Psoas muscle (tissue), 7 donors: ENCODE measurements at regions not wholly inside any gene's neighbourhood (a gene's known extent, or its start where the extent isn't known, plus 50 kb on each side); places are given as distances from the start of the nearest gene placed in this dataset.

Experiments used
- ATAC-seq, 4 donors: fragments of 200-7000 bp; cut with Tn5 transposase; one replicate each; pipeline ENCODE4 v1.9.1; 2020; ENCODE audit warnings: moderate library complexity in 3 of 4, mild to moderate bottlenecking in 2 of 4
- DNase-seq, 2 donors: peaks; one replicate each; pipeline ENCODE4 v3.0.0-alpha.2; 2020
- H3K27ac ChIP-seq: fragments of 200-600 bp; one replicate; pipeline ENCODE4 v1.8.0; 2022
- H3K27me3 ChIP-seq, 3 donors: fragments of 200-600 bp in 1 of 3; one replicate each; pipeline versions ENCODE4 v1.6.1 to v1.8.0; 2013 to 2022; ENCODE audit warnings: low read length in 2 of 3, mild to moderate bottlenecking in 2 of 3, moderate library complexity in 1 of 3; ENCODE audit not compliant: insufficient read depth in 3 of 3
- H3K36me3 ChIP-seq, 2 donors: fragments of 200-600 bp in 1 of 2; one replicate each; pipeline versions ENCODE4 v1.6.1 to v1.8.0; 2013 to 2022; ENCODE audit warnings: low read depth in 1 of 2, mild to moderate bottlenecking in 1 of 2, moderate library complexity in 1 of 2; ENCODE audit not compliant: insufficient read depth in 1 of 2
- H3K4me1 ChIP-seq: fragments of 200-600 bp; one replicate; pipeline ENCODE4 v1.8.0; 2022
- H3K4me3 ChIP-seq: fragments of 200-600 bp; one replicate; pipeline ENCODE4 v1.8.0; 2022; ENCODE audit warnings: mild to moderate bottlenecking
- H3K9me3 ChIP-seq: fragments of 200-600 bp; one replicate; pipeline ENCODE4 v1.8.0; 2022
- WGBS, 3 donors: extraction: QIAGEN DNeasy Blood & Tissue Kit; methylation state at CpG; one replicate each; pipeline versions ENCODE4 v1.1.6 to v1.1.7; 2013; 5-methylcytosine and 5-hydroxymethylcytosine counted together
- intact Hi-C, 2 donors: fragments of 100-400 bp; cut with DNase I; formaldehyde crosslinking; loops; one replicate each; pipeline versions ENCODE4 v1.11.0 to v1.14.2; 2022
- TF ChIP-seq, protein P1 (sequence below): fragments of 200-600 bp; IDR thresholded peaks from one replicate; pipeline ENCODE4 v1.8.0; 2022; ENCODE audit warnings: antibody characterized with exemption
- donor health status: healthy with polysubstance abuse.
- donor health status: DM: no; HTN: no; CAD: no; lungs with moderate emphysema.
- donor health status: Bipolar disorder and iron deficiency.
- donor health status: healthy.
- donor health status: DM: yes; HTN: yes; CAD: no.
- donor health status: DM: no; HTN: no; CAD: no.
- donor health status: DM: yes; HTN: yes; CAD: no.

DNA sequence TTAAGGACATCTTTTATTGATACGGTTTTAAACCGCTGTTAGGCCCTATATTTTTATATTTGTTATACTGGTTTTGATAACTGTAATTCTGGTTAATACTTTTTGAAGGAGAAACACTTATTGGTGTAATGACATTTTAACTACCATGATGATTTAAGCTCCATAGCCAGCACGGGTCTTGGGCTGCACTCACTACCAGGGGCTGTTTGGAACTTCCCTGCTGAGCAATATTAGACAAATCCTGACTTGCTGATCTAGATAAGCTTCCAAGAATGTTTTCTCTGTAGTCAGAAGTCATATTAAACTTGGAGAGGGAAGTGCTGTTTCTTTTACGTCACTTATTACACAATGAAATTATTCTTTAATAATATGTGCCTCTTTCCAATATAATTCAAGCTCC, 540.0 kb upstream of the GRAMD2B start:
- no peak overlapping the region for H3K27ac ChIP-seq
- no peaks in the 10 kb centered on the region for H3K27me3 ChIP-seq
- no peaks in the 10 kb centered on the region for H3K4me1 ChIP-seq
- no peaks in the 10 kb centered on the region for H3K36me3 ChIP-seq
- intact Hi-C loops = no loop called here
- no peak overlapping the region for H3K4me3 ChIP-seq
- DNase-seq = no peak
- TF ChIP-seq, protein P1, sequence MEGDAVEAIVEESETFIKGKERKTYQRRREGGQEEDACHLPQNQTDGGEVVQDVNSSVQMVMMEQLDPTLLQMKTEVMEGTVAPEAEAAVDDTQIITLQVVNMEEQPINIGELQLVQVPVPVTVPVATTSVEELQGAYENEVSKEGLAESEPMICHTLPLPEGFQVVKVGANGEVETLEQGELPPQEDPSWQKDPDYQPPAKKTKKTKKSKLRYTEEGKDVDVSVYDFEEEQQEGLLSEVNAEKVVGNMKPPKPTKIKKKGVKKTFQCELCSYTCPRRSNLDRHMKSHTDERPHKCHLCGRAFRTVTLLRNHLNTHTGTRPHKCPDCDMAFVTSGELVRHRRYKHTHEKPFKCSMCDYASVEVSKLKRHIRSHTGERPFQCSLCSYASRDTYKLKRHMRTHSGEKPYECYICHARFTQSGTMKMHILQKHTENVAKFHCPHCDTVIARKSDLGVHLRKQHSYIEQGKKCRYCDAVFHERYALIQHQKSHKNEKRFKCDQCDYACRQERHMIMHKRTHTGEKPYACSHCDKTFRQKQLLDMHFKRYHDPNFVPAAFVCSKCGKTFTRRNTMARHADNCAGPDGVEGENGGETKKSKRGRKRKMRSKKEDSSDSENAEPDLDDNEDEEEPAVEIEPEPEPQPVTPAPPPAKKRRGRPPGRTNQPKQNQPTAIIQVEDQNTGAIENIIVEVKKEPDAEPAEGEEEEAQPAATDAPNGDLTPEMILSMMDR = no peak
- no peaks in the 10 kb centered on the region for H3K9me3 ChIP-seq
- WGBS, 3 donors = 80 to 88% (median 81%) methylated on average over 4 of the region's 4 CpGs
- ATAC-seq = no peak

DNA sequence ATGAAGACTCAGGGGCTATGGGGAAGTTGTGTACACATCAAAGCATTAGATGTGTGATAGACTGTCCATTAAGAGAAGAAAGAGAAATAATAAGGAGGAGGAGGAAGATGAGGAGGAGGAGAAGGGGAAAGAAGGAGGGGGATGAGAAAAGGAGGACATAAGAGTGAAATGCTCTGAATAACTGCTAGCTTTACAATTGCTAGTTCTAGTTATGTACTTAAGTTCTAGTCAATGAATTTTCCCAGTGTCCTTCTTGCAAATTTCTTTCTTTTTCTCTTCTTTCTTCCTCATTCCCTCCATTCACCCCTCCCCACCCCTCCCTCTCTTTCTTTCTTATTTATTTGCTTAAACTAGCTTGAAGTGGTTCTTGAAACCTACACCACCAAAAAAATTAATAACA, 534.9 kb upstream of the GRAMD2B start:
- Histone ChIP-seq H3K27ac (no peak overlapping the region), H3K4me3 (no peak overlapping the region), H3K4me1 (no peaks in the 10 kb centered on the region), H3K36me3 (no peaks in the 10 kb centered on the region), H3K27me3 (no peaks in the 10 kb centered on the region), H3K9me3 (no peaks in the 10 kb centered on the region)
- ATAC-seq (no peak), DNase-seq (no peak)
- intact Hi-C loops = no loop called here
- TF ChIP-seq, protein P1 = no peak

DNA sequence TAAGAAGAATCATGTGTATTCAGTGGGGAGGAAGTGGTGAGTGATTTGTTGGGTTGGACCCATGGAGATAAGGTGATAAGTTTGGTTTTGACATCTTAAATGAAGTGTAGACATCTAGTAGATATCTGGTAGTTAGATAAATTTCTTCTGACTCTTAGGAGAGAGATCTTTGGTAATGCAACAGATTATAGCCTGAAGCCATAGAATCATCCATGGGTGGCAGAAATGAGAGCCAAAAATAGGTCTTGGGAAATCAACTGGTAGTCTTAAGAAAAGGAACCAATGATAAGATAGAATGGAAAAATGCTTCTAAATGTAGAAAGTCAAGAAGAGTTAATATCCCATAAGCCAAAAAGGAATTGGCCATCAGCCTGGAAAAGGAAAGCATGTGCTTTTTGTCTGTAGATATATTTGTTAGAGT, 532.7 kb upstream of the GRAMD2B start:
- no peak for ATAC-seq
- no peak overlapping the region for H3K4me3 ChIP-seq
- H3K36me3 ChIP-seq = no peaks in the 10 kb centered on the region
- H3K27ac ChIP-seq = no peak overlapping the region
- intact Hi-C loops = no loop called here
- TF ChIP-seq, protein P1 = no peak
- H3K9me3 ChIP-seq = no peaks in the 10 kb centered on the region
- H3K27me3 ChIP-seq = no peaks in the 10 kb centered on the region
- no peaks in the 10 kb centered on the region for H3K4me1 ChIP-seq
- DNase-seq = no peak

DNA sequence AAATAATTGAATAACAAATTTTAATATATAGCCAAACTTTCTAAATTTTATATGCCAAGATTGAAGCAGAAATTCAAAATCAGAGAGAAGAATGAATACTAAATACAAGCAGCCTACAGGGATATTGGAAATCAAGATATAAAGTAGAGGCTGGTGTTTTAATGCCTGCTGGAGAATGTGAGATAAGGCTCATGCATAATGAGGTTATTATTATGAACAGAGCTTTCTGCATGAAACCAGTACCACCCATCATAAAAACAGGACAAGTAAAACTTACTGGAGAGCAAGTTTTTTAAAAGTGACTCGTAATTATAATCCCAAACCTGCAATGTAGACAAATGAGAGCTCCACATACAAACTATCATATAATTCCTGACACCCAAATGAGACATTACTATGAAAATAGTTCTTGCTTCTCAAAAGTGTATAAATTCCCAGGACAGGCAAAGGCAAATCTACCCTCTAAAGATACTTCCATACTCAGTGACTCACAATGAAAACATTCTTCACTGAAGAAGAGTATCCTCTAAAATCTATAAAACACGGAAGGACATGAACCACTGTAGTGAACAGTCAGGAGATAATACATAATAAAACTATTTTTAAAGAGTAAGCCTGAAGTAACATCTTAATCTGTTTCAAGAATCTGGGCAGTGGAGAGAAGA, 532.0 kb upstream of the GRAMD2B start:
- TF ChIP-seq, protein P1 = no peak
- no peaks in the 10 kb centered on the region for H3K4me1 ChIP-seq
- 82 to 85% (median 84%) methylated on average over 2 of the region's 2 CpGs for WGBS, 3 donors
- DNase-seq (no peak), ATAC-seq (no peak)
- H3K36me3 ChIP-seq = no peaks in the 10 kb centered on the region
- no peak overlapping the region for H3K27ac ChIP-seq
- no peaks in the 10 kb centered on the region for H3K9me3 ChIP-seq
- intact Hi-C loops = no loop called here
- H3K4me3 ChIP-seq = no peak overlapping the region
- no peaks in the 10 kb centered on the region for H3K27me3 ChIP-seq

DNA sequence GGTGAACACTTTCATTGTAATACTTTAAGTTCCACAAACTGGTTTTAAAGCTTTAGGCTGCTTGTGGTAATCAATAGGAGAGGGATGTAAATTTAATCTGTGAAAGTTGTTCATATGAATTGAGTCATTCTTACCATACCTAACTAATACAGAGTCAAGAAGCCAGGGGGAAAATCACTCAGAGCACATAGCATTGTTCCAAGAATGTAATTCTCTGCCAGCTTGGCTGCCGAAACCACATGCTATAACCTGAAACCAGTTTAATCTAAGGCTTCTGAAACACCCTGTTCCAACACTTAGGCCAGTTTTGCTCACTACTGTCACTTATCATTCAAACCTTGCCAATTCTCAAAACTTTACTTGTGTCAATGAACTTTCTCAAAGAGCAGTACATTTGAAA, 528.8 kb upstream of the GRAMD2B start:
- no peak overlapping the region for H3K4me3 ChIP-seq
- no peak overlapping the region for H3K27ac ChIP-seq
- no peaks in the 10 kb centered on the region for H3K9me3 ChIP-seq
- intact Hi-C loops = no loop called here
- DNase-seq = no peak
- TF ChIP-seq, protein P1 = no peak
- no peaks in the 10 kb centered on the region for H3K36me3 ChIP-seq
- H3K27me3 ChIP-seq = no peaks in the 10 kb centered on the region
- ATAC-seq = peak in 1 of 4 donors; percentile 38
- no peaks in the 10 kb centered on the region for H3K4me1 ChIP-seq
- WGBS, 3 donors = 24 to 45% (median 31%) methylated on average over 1 of the region's 1 CpG
